HepG2 (cell line): ENCODE measurements at regions not wholly inside any gene's neighbourhood (a gene's known extent, or its start where the extent isn't known, plus 50 kb on each side); places are given as distances from the start of the nearest gene placed in this dataset.

ENCODE experiments used
- ATAC-seq: fragments of 200-7000 bp; cut with Tn5 transposase; 3 replicates; pipeline ENCODE4 v1.9.1; 2020; ENCODE audit warnings: mild to moderate bottlenecking, moderate library complexity
- BruUV-seq: library from RNA; stranded (reverse); fragments of 400-500 nt; replicated peaks from 2 replicates; lab custom pipeline; 2021; lab: Mats Ljungman, UMichigan
- CTCF ChIA-PET: fragments of 300-600 bp; formaldehyde crosslinking; extraction: SDS; loops from one replicate; lab custom pipeline; 2021; ENCODE audit warnings: low total read pairs, inconsistent platforms, low intra/inter-chr PET ratio; lab: Yijun Ruan, JAX
- POLR2A ChIA-PET: fragments of 350-600 bp; sonication (Branson Sonifier 250); formaldehyde crosslinking; loops from one replicate; lab custom pipeline; 2020; ENCODE audit warnings: antibody characterized with exemption, inconsistent platforms; lab: Yijun Ruan, JAX
- DNase-seq: peaks from one replicate; pipeline ENCODE4 v3.0.0-alpha.2; 2015; ENCODE audit warnings: low spot score
- FAIRE-seq: peaks from 3 replicates; lab custom pipeline; 2011; peaks lifted over from hg19 to GRCh38; lab: Jason Lieb, UNC
- H2AFZ ChIP-seq: one replicate; pipeline ENCODE4 v1.6.1; 2011; ENCODE audit warnings: low read length, inconsistent platforms
- H3K27ac ChIP-seq: fragments of 300-600 bp; 3 replicates; pipeline ENCODE4 v1.8.0; 2011; ENCODE audit warnings: mixed run types, mild to moderate bottlenecking, mixed read lengths, low read length, inconsistent platforms; ENCODE audit not compliant: insufficient read depth; ENCODE audit errors: extremely low read length
- H3K27me3 ChIP-seq, 2 experiments: fragments of 200-600 bp in 1 of 2; 2 replicates in 1 of 2; 3 replicates in 1 of 2; pipeline versions ENCODE4 v1.6.0 to v1.8.0; 2011; ENCODE audit warnings: low read length in 2 of 2, mild to moderate bottlenecking in 2 of 2, moderate library complexity in 2 of 2, inconsistent platforms in 1 of 2; ENCODE audit not compliant: insufficient read depth in 2 of 2, control insufficient read depth in 1 of 2
- H3K36me3 ChIP-seq, 2 experiments: fragments of 200-600 bp in 1 of 2; replicated peaks in 1 of 2; 2 replicates in 1 of 2; 3 replicates in 1 of 2; pipeline versions ENCODE4 v1.5.1 to v1.8.0; 2011; ENCODE audit warnings: low read length in 2 of 2, inconsistent platforms in 1 of 2; ENCODE audit not compliant: insufficient read depth in 2 of 2, control insufficient read depth in 1 of 2
- H3K4me1 ChIP-seq: 2 replicates; pipeline ENCODE4 v1.5.1; 2012; ENCODE audit warnings: low read length, inconsistent platforms; ENCODE audit not compliant: insufficient read depth
- H3K4me2 ChIP-seq: 2 replicates; pipeline ENCODE4 v1.6.0; 2011; ENCODE audit warnings: low read depth, low read length, inconsistent platforms
- H3K4me3 ChIP-seq, 3 experiments: fragments of 200-600 bp in 1 of 3; sonication (generic), shearing (Covaris generic) in 1 of 3; replicated peaks in 1 of 3; 2 replicates each; pipeline ENCODE4 v1.5.1; 2011 to 2016; ENCODE audit warnings: low read length in 3 of 3, inconsistent platforms in 2 of 3, low read depth in 2 of 3, mild to moderate bottlenecking in 2 of 3, control low read depth in 1 of 3, mixed read lengths in 1 of 3; ENCODE audit not compliant: insufficient read depth in 1 of 3
- H3K79me2 ChIP-seq: one replicate; pipeline ENCODE4 v1.6.1; 2011; ENCODE audit warnings: low read length, inconsistent platforms; ENCODE audit not compliant: insufficient read depth
- H3K9ac ChIP-seq: 2 replicates; pipeline ENCODE4 v1.6.0; 2011; ENCODE audit warnings: mild to moderate bottlenecking, low read depth, low read length, inconsistent platforms; ENCODE audit not compliant: insufficient read depth
- H3K9me3 ChIP-seq: 2 replicates; pipeline ENCODE4 v1.5.1; 2012; ENCODE audit warnings: mild to moderate bottlenecking, low read length
- H4K20me1 ChIP-seq: 2 replicates; pipeline ENCODE4 v1.6.0; 2011; ENCODE audit warnings: inconsistent platforms, mild to moderate bottlenecking, low read length, moderate library complexity; ENCODE audit not compliant: insufficient read depth
- GABPA ChIP-seq, 2 experiments: IDR thresholded peaks; 2 replicates each; pipeline ENCODE4 v1.6.1; 2011 to 2016; ENCODE audit warnings: low read depth in 2 of 2, low read length in 1 of 2, missing biosample characterization in 1 of 2, missing genetic modification characterization in 1 of 2
- IKZF1 ChIP-seq: fragments of 450-650 bp; IDR thresholded peaks from 2 replicates; pipeline ENCODE4 v1.7.1; 2016
- IRX3 ChIP-seq: sonication (generic); formaldehyde crosslinking; IDR thresholded peaks from 2 replicates; pipeline ENCODE4 v1.8.1; 2023; ENCODE audit warnings: mild to moderate bottlenecking, low read depth, missing genetic modification reagents, borderline replicate concordance
- NFIC ChIP-seq: IDR thresholded peaks from 2 replicates; pipeline ENCODE4 v1.6.1; 2012; ENCODE audit warnings: mild to moderate bottlenecking, low read length, inconsistent platforms
- PHF21A ChIP-seq: sonication (generic); formaldehyde crosslinking; IDR thresholded peaks from 2 replicates; pipeline ENCODE4 v1.5.0; 2020; ENCODE audit warnings: mild to moderate bottlenecking, missing genetic modification reagents
- SMYD3 ChIP-seq: sonication (generic); formaldehyde crosslinking; IDR thresholded peaks from 2 replicates; pipeline ENCODE4 v1.8.1; 2023; ENCODE audit warnings: mild to moderate bottlenecking, missing genetic modification reagents
- ZMAT5 ChIP-seq: sonication (generic); formaldehyde crosslinking; IDR thresholded peaks from 2 replicates; pipeline ENCODE4 v1.5.0; 2020; ENCODE audit warnings: mild to moderate bottlenecking, low read depth, missing genetic modification reagents, borderline replicate concordance
- ZNF562 ChIP-seq: sonication (generic); formaldehyde crosslinking; IDR thresholded peaks from 2 replicates; pipeline ENCODE4 v1.8.0; 2022; ENCODE audit warnings: missing genetic modification reagents, borderline replicate concordance
- ZNF747 ChIP-seq: sonication (generic); formaldehyde crosslinking; IDR thresholded peaks from 2 replicates; pipeline ENCODE4 v1.8.1; 2023; ENCODE audit warnings: missing genetic modification reagents, mild to moderate bottlenecking, borderline replicate concordance
- WGBS: methylation state at CpG from one replicate; pipeline ENCODE4 v1.1.6; 2017; ENCODE audit warnings: low lambda C conversion rate; 5-methylcytosine and 5-hydroxymethylcytosine counted together
- in situ Hi-C: cut with HindIII; loops from 2 replicates; pipeline ENCODE4 v1.10.0; 2017; ENCODE audit warnings: low pct_unique_long_range_greater_than_20kb; ENCODE audit not compliant: extremely low pct_ligation_motif_present
- intact Hi-C: fragments of 100-400 bp; cut with micrococcal nuclease; formaldehyde crosslinking; loops from one replicate; pipeline ENCODE4 v1.10.0; 2022; ENCODE audit not compliant: unreplicated experiment
- TF ChIP-seq, protein P1 (sequence below): sonication (generic); formaldehyde crosslinking; IDR thresholded peaks from 2 replicates; pipeline ENCODE4 v1.4.0; 2020; ENCODE audit warnings: missing genetic modification reagents, borderline replicate concordance
- TF ChIP-seq, protein P2 (sequence below): sonication (generic); formaldehyde crosslinking; conservative IDR thresholded peaks from 2 replicates; pipeline ENCODE4 v1.8.0; 2022; ENCODE audit warnings: mild to moderate bottlenecking, moderate library complexity, missing genetic modification reagents
- TF ChIP-seq, protein P3 (sequence below): sonication (generic); formaldehyde crosslinking; IDR thresholded peaks from 2 replicates; pipeline ENCODE4 v1.8.0; 2022; ENCODE audit warnings: mild to moderate bottlenecking, missing genetic modification reagents, borderline replicate concordance

DNA sequence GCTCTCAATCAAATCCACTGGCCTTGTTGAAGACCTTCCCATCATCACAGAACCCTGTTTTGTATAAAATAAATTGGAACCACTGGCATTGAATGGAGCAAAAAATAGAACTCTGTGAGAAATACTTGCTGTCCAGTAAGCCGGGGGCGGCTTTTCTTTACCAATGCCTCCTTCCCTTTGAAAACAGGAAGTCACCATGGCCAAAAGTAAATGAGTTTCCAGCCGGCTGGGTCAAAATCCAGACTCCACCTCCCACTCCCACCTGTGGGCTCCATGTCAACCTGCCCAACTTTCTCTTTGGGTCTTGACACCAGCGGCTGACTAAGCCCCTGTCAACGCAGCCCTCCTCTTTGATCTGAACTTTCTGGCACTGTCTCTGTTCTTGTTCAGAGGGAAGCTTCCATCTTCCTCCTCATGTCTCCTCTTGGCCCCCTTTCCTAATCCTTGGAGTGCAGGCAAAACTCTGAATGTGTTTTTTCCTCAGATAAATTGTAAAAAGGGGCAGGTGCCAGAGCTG lies 95.2 kb downstream of the TFAP2C start:
- no peak; the same call in 2 of the 3 replicates for ATAC-seq
- BruUV-seq: no TSS peak
- 14% methylated on average over 5 of the region's 5 CpGs for WGBS

GRCh38 chr20:56730003-56730402 lies 100.9 kb downstream of the TFAP2C start:
- H4K20me1 ChIP-seq: no peaks in the 10 kb centered on the region
- no peak overlapping the region for H3K4me3 ChIP-seq
- no peak overlapping the region for H3K4me2 ChIP-seq
- TF ChIP-seq NFIC (no peak), SMYD3 (CRISPR knock-in tag) (no peak), IRX3 (CRISPR knock-in tag) (no peak), ZNF562 (no peak), IKZF1 (no peak), ZNF747 (no peak), PHF21A (CRISPR knock-in tag) (no peak)
- TF ChIP-seq, protein P1, sequence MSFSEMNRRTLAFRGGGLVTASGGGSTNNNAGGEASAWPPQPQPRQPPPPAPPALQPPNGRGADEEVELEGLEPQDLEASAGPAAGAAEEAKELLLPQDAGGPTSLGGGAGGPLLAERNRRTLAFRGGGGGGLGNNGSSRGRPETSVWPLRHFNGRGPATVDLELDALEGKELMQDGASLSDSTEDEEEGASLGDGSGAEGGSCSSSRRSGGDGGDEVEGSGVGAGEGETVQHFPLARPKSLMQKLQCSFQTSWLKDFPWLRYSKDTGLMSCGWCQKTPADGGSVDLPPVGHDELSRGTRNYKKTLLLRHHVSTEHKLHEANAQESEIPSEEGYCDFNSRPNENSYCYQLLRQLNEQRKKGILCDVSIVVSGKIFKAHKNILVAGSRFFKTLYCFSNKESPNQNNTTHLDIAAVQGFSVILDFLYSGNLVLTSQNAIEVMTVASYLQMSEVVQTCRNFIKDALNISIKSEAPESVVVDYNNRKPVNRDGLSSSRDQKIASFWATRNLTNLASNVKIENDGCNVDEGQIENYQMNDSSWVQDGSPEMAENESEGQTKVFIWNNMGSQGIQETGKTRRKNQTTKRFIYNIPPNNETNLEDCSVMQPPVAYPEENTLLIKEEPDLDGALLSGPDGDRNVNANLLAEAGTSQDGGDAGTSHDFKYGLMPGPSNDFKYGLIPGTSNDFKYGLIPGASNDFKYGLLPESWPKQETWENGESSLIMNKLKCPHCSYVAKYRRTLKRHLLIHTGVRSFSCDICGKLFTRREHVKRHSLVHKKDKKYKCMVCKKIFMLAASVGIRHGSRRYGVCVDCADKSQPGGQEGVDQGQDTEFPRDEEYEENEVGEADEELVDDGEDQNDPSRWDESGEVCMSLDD (CRISPR knock-in tag): no peak
- TF ChIP-seq, protein P2, sequence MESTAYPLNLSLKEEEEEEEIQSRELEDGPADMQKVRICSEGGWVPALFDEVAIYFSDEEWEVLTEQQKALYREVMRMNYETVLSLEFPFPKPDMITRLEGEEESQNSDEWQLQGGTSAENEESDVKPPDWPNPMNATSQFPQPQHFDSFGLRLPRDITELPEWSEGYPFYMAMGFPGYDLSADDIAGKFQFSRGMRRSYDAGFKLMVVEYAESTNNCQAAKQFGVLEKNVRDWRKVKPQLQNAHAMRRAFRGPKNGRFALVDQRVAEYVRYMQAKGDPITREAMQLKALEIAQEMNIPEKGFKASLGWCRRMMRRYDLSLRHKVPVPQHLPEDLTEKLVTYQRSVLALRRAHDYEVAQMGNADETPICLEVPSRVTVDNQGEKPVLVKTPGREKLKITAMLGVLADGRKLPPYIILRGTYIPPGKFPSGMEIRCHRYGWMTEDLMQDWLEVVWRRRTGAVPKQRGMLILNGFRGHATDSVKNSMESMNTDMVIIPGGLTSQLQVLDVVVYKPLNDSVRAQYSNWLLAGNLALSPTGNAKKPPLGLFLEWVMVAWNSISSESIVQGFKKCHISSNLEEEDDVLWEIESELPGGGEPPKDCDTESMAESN (CRISPR knock-in tag): no peak
- TF ChIP-seq, protein P3, sequence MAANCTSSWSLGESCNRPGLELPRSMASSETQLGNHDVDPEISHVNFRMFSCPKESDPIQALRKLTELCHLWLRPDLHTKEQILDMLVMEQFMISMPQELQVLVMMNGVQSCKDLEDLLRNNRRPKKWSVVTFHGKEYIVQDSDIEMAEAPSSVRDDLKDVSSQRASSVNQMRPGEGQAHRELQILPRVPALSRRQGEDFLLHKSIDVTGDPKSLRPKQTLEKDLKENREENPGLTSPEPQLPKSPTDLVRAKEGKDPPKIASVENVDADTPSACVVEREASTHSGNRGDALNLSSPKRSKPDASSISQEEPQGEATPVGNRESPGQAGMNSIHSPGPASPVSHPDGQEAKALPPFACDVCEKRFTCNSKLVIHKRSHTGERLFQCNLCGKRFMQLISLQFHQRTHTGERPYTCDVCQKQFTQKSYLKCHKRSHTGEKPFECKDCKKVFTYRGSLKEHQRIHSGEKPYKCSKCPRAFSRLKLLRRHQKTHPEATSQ (CRISPR knock-in tag): no peak
- no peak for ATAC-seq
- ChIA-PET POLR2A (no interaction called here), CTCF (no interaction called here)
- no peak for DNase-seq
- WGBS: 5% methylated on average over 8 of the region's 8 CpGs
- H3K27ac ChIP-seq: no peak overlapping the region
- in situ Hi-C loops (no loop called here), intact Hi-C loops (no loop called here)
- no TSS peak for BruUV-seq
- no peaks in the 10 kb centered on the region for H3K36me3 ChIP-seq
- FAIRE-seq: no peak
- H3K4me1 ChIP-seq: no peaks in the 10 kb centered on the region
- H3K9ac ChIP-seq: no peak overlapping the region
- H3K27me3 ChIP-seq: peaks cover 0 to 9% of the 10 kb centered on the region in 2 experiments; a peak in 2 of 5 replicates
- H2AFZ ChIP-seq: no peak overlapping the region
- H3K79me2 ChIP-seq: no peaks in the 10 kb centered on the region
- H3K9me3 ChIP-seq: no peaks in the 10 kb centered on the region

More for the DNA sequence above, 95.2 kb downstream of the TFAP2C start:
- Histone ChIP-seq H3K4me1 (no peaks in the 10 kb centered on the region), H3K9ac (no peak overlapping the region)
- CTCF ChIA-PET: no interaction called here
- in situ Hi-C loops: no loop called here
- TF ChIP-seq GABPA (IDR thresholded peaks at IDR 0.05; ENCODE audit: low read depth, low read length) (no peak), GABPA (CRISPR knock-in tag; IDR thresholded peaks at IDR 0.05; ENCODE audit: low read depth) (peak; percentile 45; the same call in 1 of the 2 replicates), ZMAT5 (CRISPR knock-in tag) (no peak)
- TF ChIP-seq, all 625 proteins: peak for 1
- FAIRE-seq (no peak), DNase-seq (no peak)
- no peak overlapping the region for H3K4me3 ChIP-seq
- H3K4me2 ChIP-seq: no peak overlapping the region; the same call in 1 of the 2 replicates
- intact Hi-C loops: no loop called here
- no peaks in the 10 kb centered on the region for H3K79me2 ChIP-seq
- H2AFZ ChIP-seq: no peak overlapping the region
- H4K20me1 ChIP-seq: no peaks in the 10 kb centered on the region
- H3K27ac ChIP-seq: no peak overlapping the region
- no peaks in the 10 kb centered on the region for H3K9me3 ChIP-seq
- peaks cover 0 to 9% of the 10 kb centered on the region in 2 experiments; a peak in 3 of 5 replicates for H3K27me3 ChIP-seq
- POLR2A ChIA-PET: no interaction called here
- H3K36me3 ChIP-seq: no peaks in the 10 kb centered on the region
